Left colon (tissue), 2 donors: ENCODE measurements at regions not wholly inside any gene's neighbourhood (a gene's known extent, or its start where the extent isn't known, plus 50 kb on each side); places are given as distances from the start of the nearest gene placed in this dataset.
A peak's percentile ranks its signal among the peaks of the same experiment; 100 is the strongest.
"Not testable (repeated sequence)": the region's sequence is repeated elsewhere in the genome, so short reads cannot be mapped to it uniquely, and the experiment has no call there.

ENCODE experiments used
- ATAC-seq: fragments of 200-7000 bp; cut with Tn5 transposase; one replicate; pipeline ENCODE4 v1.9.1; 2020; ENCODE audit warnings: mild to moderate bottlenecking, moderate library complexity
- DNase-seq, 2 donors: peaks; one replicate each; pipeline ENCODE4 v3.0.0-alpha.2; 2020
- intact Hi-C, 2 donors: fragments of 100-400 bp; cut with DNase I in 1 of 2; cut with micrococcal nuclease in 1 of 2; formaldehyde crosslinking; loops; one replicate each; pipeline versions ENCODE4 v1.11.2 to v1.14.0; 2022; cut with DNase I, micrococcal nuclease
- donor health status: DM: no; HTN: no; CAD: no.
- donor health status: DM: yes; HTN: yes; CAD: no.

- DNase-seq (no peak), ATAC-seq (no peak)
- intact Hi-C loops, result no loop called here
Observed at GRCh38 chr20:55567826-55568225, 437.5 kb downstream of the CBLN4 start.

GRCh38 chr20:55565096-55565773, 440.1 kb downstream of the CBLN4 start:
- DNase-seq (no peak), ATAC-seq (no peak)
- intact Hi-C loops, result no loop called here

GRCh38 chr20:55561259-55561658, 444.1 kb downstream of the CBLN4 start:
- ATAC-seq, result no peak
- DNase-seq, result no peak
- intact Hi-C loops, result no loop called here

DNA sequence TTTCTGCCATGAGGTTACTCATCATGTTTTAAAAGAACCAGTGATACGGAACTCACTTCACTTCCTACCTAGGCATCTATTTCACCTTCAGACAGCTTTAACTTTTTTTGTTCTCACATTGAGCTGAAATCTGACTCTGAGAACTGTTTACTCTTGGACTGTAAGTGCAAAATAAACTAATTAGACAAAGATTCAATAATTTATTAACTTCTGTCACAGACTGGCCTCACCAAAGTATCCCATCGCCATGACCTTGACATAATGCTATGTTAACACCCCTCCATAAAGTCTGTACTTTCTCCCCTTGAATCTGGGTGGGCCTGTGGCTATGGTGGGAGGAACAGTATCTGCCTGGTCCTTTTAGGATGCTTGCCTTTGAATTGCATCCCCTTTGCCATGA, 448.1 kb downstream of the CBLN4 start:
- ATAC-seq, result no peak
- intact Hi-C loops, result loop anchor here in 1 of 2 donors (5.0 kb wide), 1 partner anchor 180 kb away; no protein-coding TSS in a partner anchor

DNA sequence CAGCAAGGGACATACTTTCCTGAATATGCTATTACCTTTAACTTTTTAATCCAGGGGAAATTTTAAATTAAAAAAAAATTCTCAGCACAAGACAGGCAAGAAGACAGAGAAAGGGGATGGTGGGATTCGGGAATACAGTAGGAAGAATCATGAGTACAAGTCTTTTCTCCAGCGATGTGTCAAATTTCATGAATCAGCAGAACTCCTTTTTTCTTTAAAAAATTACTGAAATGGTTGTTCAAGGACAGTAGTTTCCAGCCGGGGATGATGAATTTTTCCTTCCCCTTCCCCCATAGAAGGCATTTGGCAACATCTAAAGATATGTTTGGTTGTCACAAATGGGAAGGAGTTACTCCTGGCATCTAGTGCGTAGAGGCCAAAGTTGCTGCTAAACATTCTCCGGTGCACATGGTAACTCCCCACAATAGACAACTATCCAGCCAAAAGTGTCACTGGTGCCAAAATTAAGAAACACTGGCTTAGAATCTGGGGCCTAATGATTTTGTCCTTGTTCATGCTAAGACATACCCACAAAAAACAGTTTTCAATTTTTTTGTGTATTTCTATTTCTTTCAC, 450.2 kb downstream of the CBLN4 start:
- no peak for ATAC-seq
- DNase-seq, result no peak
- intact Hi-C loops, result loop anchor here in 1 of 2 donors (5.0 kb wide), 1 partner anchor 178 kb away; no protein-coding TSS in a partner anchor

More for the DNA sequence above, 448.1 kb downstream of the CBLN4 start:
- DNase-seq, result no peak

- intact Hi-C loops, result no loop called here
- no peak for DNase-seq
- ATAC-seq, result peak; percentile 70
Observed at GRCh38 chr20:55544638-55545037, 460.7 kb downstream of the CBLN4 start.

GRCh38 chr20:55540486-55540885, 464.8 kb downstream of the CBLN4 start:
- intact Hi-C loops, result no loop called here

DNA sequence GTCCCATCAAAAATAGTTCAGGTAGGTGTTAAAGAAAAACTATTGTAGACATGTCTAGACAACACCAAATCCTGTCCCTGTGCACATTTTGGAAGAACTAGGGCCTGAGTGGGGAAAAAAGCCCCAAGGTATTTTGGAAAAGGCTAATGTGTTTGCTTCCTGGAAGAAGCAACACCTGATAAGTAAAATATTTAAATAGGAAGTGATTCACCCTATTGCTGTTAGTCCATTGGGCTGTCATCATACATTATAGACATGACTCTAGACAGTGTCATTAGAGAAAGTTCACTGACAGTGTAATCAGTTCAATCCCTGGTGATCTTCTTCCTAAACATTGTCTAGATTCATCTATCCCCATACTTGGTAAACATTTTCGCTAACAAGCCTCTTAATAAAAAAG, 465.3 kb downstream of the CBLN4 start:
- ATAC-seq, result no peak
- intact Hi-C loops, result no loop called here
- DNase-seq, result no peak

More at GRCh38 chr20:55540486-55540885, 464.8 kb downstream of the CBLN4 start:
- DNase-seq (no peak), ATAC-seq (no peak)

GRCh38 chr20:55538261-55538908, 466.9 kb downstream of the CBLN4 start:
- DNase-seq (no peak), ATAC-seq (no peak)
- intact Hi-C loops, result no loop called here

DNA sequence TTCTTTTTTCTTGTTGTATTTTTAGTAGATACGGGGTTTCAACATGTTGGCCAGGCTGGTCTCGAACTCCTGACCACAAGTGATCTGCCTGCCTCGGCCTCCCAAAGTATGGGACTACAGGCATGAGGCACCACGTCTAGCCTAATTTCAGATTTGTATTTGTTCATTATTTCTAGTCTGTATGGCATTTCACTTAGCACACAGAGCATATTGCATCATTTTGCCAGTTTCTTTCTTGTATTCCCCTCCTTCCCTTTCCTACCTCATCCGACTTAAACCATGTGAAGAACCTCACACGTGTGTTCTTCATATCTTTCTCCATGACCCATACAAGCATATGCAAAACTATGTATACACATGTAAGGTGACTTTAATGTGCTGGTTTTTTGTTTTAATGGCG, 470.0 kb downstream of the CBLN4 start:
- intact Hi-C loops, result no loop called here

DNA sequence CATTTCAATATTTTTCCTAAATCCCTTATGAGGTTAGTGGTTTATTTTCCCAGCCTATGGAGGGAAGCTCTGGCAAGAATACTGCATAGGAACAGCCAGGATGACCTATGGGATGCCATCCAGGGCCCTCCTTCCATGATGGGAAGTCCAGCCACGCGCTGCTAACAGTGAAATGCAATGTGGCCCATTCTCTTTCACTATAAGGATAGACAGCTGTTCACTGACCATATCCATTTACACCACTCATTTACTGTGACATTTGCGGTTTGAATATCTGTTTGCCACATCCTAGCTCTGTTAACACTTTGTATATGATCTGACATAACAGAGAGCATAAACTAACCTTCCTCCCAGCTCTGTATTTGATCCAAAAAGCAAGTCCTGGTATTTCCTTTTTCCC, 471.7 kb downstream of the CBLN4 start:
- intact Hi-C loops, result no loop called here
- ATAC-seq (no peak), DNase-seq (no peak)

More for the DNA sequence above, 470.0 kb downstream of the CBLN4 start:
- ATAC-seq (no peak), DNase-seq (no peak)

DNA sequence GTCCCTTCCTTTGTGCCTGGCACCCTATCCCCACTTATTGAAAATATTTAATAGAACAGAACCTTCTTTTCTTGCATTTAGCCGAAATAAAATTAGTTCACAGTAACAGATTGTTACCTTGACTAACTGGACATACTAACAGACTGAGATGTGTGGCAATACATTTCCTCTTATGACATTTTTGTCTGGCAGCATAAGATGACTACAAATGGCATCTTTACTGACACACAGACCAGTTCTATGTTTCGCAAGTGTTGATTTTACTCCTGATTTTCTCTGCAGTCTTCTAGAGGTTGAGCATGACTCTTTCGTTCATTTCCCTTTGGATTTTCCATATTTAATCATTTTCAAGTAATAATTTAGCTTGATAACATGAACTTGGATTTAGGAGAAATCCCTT, 474.6 kb downstream of the CBLN4 start:
- DNase-seq, result no peak
- intact Hi-C loops, result no loop called here

DNA sequence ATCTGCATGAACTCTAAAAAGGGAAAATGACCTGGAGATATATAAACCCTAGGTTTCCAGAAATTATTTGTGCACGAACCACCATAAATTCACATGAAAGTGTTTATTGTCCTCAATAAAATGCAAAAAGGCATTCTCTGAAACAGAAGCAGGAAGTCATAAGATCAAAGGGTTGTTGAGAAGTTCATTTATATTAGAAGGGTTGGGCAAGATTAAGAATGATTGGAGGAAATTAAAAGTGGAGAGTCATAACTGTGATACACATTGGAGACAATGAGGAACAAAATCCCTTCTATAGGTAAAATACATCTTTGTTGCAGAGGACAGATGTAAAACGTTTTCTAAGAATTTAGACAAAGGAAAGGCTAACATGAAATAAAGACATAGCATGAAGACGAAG, 476.8 kb downstream of the CBLN4 start:
- peak; percentile 88 for ATAC-seq
- no peak for DNase-seq
- intact Hi-C loops, result no loop called here

More for the DNA sequence above, 474.6 kb downstream of the CBLN4 start:
- ATAC-seq, result no peak

DNA sequence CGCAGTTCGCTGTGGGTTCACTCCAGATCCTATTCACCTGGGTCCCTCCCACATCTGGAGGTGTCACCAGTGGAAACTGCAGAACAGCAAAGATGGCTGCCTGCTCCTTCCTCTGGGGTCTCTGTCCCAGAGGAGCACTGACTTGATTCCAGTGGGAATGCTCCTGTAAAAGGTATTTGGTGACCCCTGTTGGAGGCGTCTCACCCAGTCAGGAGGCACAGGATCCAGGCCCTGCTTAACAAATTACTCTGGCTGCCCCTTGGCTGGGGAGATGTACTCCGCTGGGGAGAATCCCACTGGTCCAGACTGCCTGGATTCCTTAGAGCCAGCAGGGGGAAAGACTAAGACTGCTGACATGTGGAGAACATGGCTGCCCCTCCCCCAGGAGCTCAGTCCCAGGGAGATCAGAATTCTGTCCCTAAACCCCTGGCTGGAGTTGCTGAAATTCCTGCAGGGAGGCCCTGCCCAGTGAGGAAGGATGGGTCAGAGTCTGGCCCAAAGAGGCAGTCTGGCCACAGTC, 483.0 kb downstream of the CBLN4 start:
- ATAC-seq (no peak), DNase-seq (no peak)
- intact Hi-C loops, result no loop called here

- DNase-seq, ATAC-seq, intact Hi-C loops: not testable (repeated sequence)
Observed at GRCh38 chr20:55517584-55517983, 487.7 kb downstream of the CBLN4 start.

GRCh38 chr20:55515832-55516231, 489.5 kb downstream of the CBLN4 start:
- ATAC-seq, result no peak
- intact Hi-C loops, result no loop called here
- no peak for DNase-seq

- ATAC-seq (no peak), DNase-seq (no peak)
- intact Hi-C loops, result no loop called here
Observed at GRCh38 chr20:55514531-55514930, 490.8 kb downstream of the CBLN4 start.

GRCh38 chr20:55513954-55514353, 491.4 kb downstream of the CBLN4 start:
- DNase-seq, result no peak
- intact Hi-C loops, result no loop called here
- no peak for ATAC-seq

GRCh38 chr20:55500130-55500529, 505.2 kb downstream of the CBLN4 start:
- intact Hi-C loops, result no loop called here
- ATAC-seq (peak; percentile 80), DNase-seq (peak; percentile 56 to 63)

DNA sequence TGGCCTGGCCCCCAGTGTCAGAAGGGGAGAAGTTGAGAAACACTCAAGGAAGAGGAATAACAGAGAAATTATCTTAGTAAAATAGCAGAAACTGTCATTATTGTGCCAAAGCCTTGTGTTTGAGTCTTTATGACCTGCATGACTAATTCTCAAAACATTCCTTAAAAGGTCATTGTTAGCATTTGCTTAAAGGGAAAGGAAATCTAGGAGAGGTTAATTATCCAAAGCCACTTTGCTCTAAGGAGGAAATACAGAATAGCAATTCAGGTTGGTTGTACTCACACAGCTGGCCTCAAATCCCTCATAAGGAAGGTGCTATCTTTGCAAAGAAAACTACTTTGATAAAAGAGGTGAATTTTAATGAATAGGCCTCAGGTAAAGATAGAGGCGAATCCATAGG, 516.7 kb downstream of the CBLN4 start:
- DNase-seq (no peak), ATAC-seq (peak; percentile 89)
- intact Hi-C loops, result no loop called here
